Osteoblast (primary cell): ENCODE measurements at regions not wholly inside any gene's neighbourhood (a gene's known extent, or its start where the extent isn't known, plus 50 kb on each side); places are given as distances from the start of the nearest gene placed in this dataset.

Source experiments
- DNase-seq: peaks from one replicate; pipeline ENCODE4 v3.0.0; 2011; ENCODE audit warnings: low spot score, mixed read lengths; ENCODE audit not compliant: insufficient read length; ENCODE audit errors: missing footprints
- H2AFZ ChIP-seq: 2 replicates; pipeline ENCODE4 v1.6.0; 2011; ENCODE audit warnings: mild to moderate bottlenecking, low read length
- H3K27ac ChIP-seq: 2 replicates; pipeline ENCODE4 v1.5.1; 2011; ENCODE audit warnings: mild to moderate bottlenecking, low read depth, low read length, moderate library complexity
- H3K27me3 ChIP-seq: 2 replicates; pipeline ENCODE4 v1.6.0; 2012; ENCODE audit warnings: mild to moderate bottlenecking, control low read depth, inconsistent platforms, low read length, moderate library complexity; ENCODE audit not compliant: insufficient read depth
- H3K36me3 ChIP-seq: 2 replicates; pipeline ENCODE4 v1.5.1; 2011; ENCODE audit warnings: mild to moderate bottlenecking, low read length, control low read depth, moderate library complexity; ENCODE audit not compliant: insufficient read depth
- H3K4me1 ChIP-seq: 2 replicates; pipeline ENCODE4 v1.5.1; 2011; ENCODE audit warnings: mild to moderate bottlenecking, low read length, control low read depth, moderate library complexity; ENCODE audit not compliant: insufficient read depth
- H3K4me2 ChIP-seq: 2 replicates; pipeline ENCODE4 v1.6.0; 2011; ENCODE audit warnings: mild to moderate bottlenecking, low read length; ENCODE audit not compliant: insufficient read depth
- H3K4me3 ChIP-seq: fragments of 200-600 bp; sonication (generic); 3 replicates; pipeline ENCODE4 v1.5.1; 2012; ENCODE audit warnings: mild to moderate bottlenecking, low read length, inconsistent platforms; ENCODE audit not compliant: insufficient read depth
- H3K79me2 ChIP-seq: 2 replicates; pipeline ENCODE4 v1.6.0; 2012; ENCODE audit warnings: mild to moderate bottlenecking, low read length, control low read depth, inconsistent platforms; ENCODE audit not compliant: insufficient read depth
- H3K9me3 ChIP-seq: 2 replicates; pipeline ENCODE4 v1.5.1; 2011; ENCODE audit warnings: low read depth, low read length, control low read depth
- H4K20me1 ChIP-seq: 2 replicates; pipeline ENCODE4 v1.6.0; 2012; ENCODE audit warnings: mild to moderate bottlenecking, low read length, control low read depth; ENCODE audit not compliant: insufficient read depth
- CTCF ChIP-seq: IDR thresholded peaks from 2 replicates; pipeline ENCODE4 v1.5.1; 2011; ENCODE audit warnings: mild to moderate bottlenecking, low read depth, low read length, moderate library complexity; ENCODE audit errors: extremely low read depth

- no peak for TF ChIP-seq CTCF
- Histone ChIP-seq H3K36me3 (no peaks in the 10 kb centered on the region), H4K20me1 (no peaks in the 10 kb centered on the region), H3K4me1 (peaks cover 21% of the 10 kb centered on the region), H3K79me2 (no peaks in the 10 kb centered on the region), H3K4me2 (peak overlapping the region; percentile 9), H3K27ac (peak overlapping the region; percentile 96), H2AFZ (no peak overlapping the region), H3K4me3 (no peak overlapping the region), H3K9me3 (no peaks in the 10 kb centered on the region), H3K27me3 (no peaks in the 10 kb centered on the region)
- no peak for DNase-seq
These were observed 156.7 kb downstream of the TMTC3 start for GRCh38 chr12:88298761-88299242.

- no peaks in the 10 kb centered on the region for H3K27me3 ChIP-seq
- peak overlapping the region; percentile 27 for H3K4me2 ChIP-seq
- no peak overlapping the region for H3K4me3 ChIP-seq
- no peaks in the 10 kb centered on the region for H4K20me1 ChIP-seq
- H3K9me3 ChIP-seq, result no peaks in the 10 kb centered on the region
- peak; percentile 89 for DNase-seq
- H3K27ac ChIP-seq, result peak overlapping the region; percentile 96
- H3K4me1 ChIP-seq, result peaks cover 21% of the 10 kb centered on the region
- H3K36me3 ChIP-seq, result no peaks in the 10 kb centered on the region
- TF ChIP-seq CTCF, result no peak
- no peaks in the 10 kb centered on the region for H3K79me2 ChIP-seq
- H2AFZ ChIP-seq, result no peak overlapping the region
These were observed 157.5 kb downstream of the TMTC3 start for GRCh38 chr12:88299567-88300101.

- H3K4me1 ChIP-seq, result peaks cover 28% of the 10 kb centered on the region
- H3K36me3 ChIP-seq, result no peaks in the 10 kb centered on the region
- no peaks in the 10 kb centered on the region for H3K79me2 ChIP-seq
- no peak for TF ChIP-seq CTCF
- H3K4me3 ChIP-seq, result no peak overlapping the region
- no peaks in the 10 kb centered on the region for H3K9me3 ChIP-seq
- H3K27me3 ChIP-seq, result no peaks in the 10 kb centered on the region
- no peak for DNase-seq
- peak overlapping the region; percentile 96 for H3K27ac ChIP-seq
- no peaks in the 10 kb centered on the region for H4K20me1 ChIP-seq
- H2AFZ ChIP-seq, result no peak overlapping the region
- no peak overlapping the region for H3K4me2 ChIP-seq
These were observed 158.8 kb downstream of the TMTC3 start for GRCh38 chr12:88300931-88301330.

- H3K4me2 ChIP-seq, result no peak overlapping the region
- H3K79me2 ChIP-seq, result no peaks in the 10 kb centered on the region
- peaks cover 42% of the 10 kb centered on the region for H3K4me1 ChIP-seq
- no peak overlapping the region for H3K4me3 ChIP-seq
- no peaks in the 10 kb centered on the region for H3K9me3 ChIP-seq
- no peaks in the 10 kb centered on the region for H3K36me3 ChIP-seq
- H3K27me3 ChIP-seq, result no peaks in the 10 kb centered on the region
- H3K27ac ChIP-seq, result no peak overlapping the region
- no peak for TF ChIP-seq CTCF
- DNase-seq, result no peak
- no peak overlapping the region for H2AFZ ChIP-seq
- H4K20me1 ChIP-seq, result no peaks in the 10 kb centered on the region
These were observed 161.2 kb downstream of the TMTC3 start for GRCh38 chr12:88303335-88303734.
